HG03378 (cell line): ENCODE measurements at regions not wholly inside any gene's neighbourhood (a gene's known extent, or its start where the extent isn't known, plus 50 kb on each side); places are given as distances from the start of the nearest gene placed in this dataset.
A peak's percentile ranks its signal among the peaks of the same experiment; 100 is the strongest.

Experiments
- ATAC-seq: cut with Tn5 transposase; IDR thresholded peaks from one replicate; pipeline ENCODE4 v1.9.1; 2021; ENCODE audit warnings: mild to moderate bottlenecking, moderate library complexity; ENCODE audit not compliant: unreplicated experiment

DNA sequence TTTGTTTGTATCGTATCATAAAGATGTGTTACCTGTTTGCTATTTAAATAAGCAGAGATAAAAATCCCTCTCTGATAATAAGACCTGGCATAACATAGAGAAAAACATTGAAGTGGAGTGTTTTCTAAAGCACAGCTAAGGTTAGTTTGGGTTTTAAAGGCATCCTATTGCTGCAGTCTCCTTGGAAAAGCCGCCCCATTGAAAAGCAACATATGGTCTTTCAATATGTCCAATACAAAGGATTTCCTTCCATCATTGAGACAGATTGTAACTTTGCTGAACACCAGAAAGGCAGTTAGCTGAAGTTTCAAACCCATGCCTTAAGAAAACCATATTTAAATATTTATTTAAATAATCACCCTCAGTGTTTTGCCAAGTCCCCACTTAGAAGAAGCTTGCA, 898.5 kb upstream of the KCND2 start:
- no peak for ATAC-seq

- ATAC-seq, result no peak
Measured at GRCh38 chr7:119377861-119378260, 895.1 kb upstream of the KCND2 start.

GRCh38 chr7:119382726-119383125, 890.2 kb upstream of the KCND2 start:
- no peak for ATAC-seq

- ATAC-seq, result no peak
Measured at GRCh38 chr7:119395024-119395423, 878.0 kb upstream of the KCND2 start.

- peak; percentile 86 for ATAC-seq
Measured at GRCh38 chr7:119397156-119397555, 875.8 kb upstream of the KCND2 start.

GRCh38 chr7:119408596-119408995, 864.4 kb upstream of the KCND2 start:
- no peak for ATAC-seq

DNA sequence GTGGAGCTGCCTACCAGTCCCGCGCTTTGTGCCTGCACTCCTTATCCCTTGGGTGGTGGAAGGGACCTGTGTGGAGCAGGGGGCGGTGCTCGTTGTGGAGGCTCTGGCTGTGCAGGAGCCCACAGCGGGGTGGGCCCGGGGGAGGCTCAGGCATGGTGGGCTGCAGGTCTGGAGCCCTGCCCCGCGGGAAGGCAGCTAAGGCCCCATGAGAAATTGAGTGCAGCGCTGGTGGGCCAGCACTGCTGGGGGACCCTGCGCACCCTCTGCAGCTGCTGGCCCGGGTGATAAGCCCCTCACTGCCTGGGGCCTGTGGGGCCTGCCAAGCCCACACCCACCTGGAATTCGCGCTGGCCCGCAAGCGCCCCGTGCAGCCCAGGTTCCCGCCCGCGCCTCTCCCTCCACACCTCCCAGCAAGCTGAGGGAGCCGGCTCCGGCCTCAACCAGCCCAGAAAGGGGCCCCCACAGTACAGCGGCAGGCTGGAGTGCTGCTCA, 859.6 kb upstream of the KCND2 start:
- no peak for ATAC-seq

DNA sequence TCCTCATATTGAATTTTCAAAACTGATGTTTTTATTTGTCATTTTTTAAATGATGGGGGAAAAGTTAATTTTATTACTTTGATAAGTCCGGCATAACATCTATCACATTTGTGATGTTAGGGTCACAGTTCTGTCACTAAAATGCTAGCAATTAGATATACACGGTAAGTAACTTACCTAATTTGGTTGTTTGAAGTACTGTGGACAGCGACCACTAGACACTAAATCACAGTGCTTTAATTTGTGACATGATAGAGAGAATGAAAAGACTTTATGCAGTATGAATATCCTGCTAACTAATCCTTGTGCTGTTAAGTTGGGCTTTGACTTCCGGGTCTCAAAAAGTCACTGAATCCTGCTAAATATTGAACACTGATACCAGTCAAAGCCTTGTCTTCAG, 857.3 kb upstream of the KCND2 start:
- ATAC-seq, result no peak

DNA sequence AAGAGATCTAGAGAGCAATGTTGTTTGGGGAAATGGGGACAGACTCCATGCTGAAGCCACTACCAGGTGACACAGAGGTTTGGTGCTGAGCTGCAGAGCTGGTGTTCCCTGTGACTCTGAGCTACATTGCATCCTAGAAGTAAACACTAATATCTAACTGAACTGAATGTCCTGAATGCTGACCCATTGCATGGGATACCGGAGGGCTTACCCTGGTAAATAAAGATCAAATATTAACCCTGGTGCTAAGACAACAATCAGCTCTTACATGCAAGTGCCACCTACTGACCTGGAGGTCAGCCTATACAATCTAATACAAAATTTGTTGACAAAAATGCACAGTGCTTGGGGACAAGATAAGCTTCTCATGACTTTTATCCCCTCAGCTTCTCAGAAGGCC, 851.3 kb upstream of the KCND2 start:
- ATAC-seq, result no peak

- peak; percentile 59 for ATAC-seq
Measured at GRCh38 chr7:119436882-119437281, 836.1 kb upstream of the KCND2 start.

DNA sequence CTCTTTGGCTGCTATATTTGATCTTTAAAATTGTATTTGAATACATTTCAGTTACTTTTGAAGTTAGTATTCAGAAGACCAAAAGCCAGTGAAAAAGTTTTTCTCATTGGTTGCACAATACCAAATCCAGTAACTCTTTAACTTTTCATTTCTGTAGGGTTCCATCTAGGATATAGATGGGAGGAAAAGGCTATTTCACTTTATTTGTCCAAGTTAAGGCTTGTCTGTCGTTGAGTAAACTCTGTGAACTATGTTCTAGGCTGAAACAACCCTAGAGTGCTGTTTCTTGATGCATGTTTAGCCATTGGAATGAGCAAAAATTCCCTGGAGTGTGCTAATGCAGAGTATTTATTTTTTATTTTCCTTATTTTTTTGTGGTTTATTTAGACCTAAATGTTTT, 834.7 kb upstream of the KCND2 start:
- no peak for ATAC-seq

- no peak for ATAC-seq
Measured at GRCh38 chr7:119439192-119439591, 833.8 kb upstream of the KCND2 start.

GRCh38 chr7:119452401-119452800, 820.6 kb upstream of the KCND2 start:
- ATAC-seq, result no peak

DNA sequence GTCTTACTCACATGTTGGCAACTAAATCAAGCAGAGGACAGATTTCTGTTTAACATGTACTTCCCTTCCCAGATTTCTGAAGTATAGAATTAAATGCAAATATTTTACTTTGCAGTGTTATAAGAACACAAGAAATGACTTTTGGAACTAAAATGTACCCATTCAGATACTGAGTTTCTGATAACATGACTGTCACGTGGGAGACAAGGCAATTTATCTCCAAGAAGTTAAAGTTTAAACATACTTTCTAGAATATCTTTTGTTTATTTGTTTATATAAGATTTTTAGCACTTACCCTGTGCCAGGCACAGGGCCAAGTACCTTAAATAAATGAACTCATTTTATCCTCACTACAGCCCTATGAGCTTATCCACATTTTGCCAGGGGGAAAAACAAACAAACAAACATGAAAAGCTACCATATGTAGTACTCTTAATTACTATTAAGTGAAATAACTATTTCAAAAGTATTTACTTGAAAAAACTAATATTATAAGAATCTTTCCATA, 807.1 kb upstream of the KCND2 start:
- no peak for ATAC-seq

DNA sequence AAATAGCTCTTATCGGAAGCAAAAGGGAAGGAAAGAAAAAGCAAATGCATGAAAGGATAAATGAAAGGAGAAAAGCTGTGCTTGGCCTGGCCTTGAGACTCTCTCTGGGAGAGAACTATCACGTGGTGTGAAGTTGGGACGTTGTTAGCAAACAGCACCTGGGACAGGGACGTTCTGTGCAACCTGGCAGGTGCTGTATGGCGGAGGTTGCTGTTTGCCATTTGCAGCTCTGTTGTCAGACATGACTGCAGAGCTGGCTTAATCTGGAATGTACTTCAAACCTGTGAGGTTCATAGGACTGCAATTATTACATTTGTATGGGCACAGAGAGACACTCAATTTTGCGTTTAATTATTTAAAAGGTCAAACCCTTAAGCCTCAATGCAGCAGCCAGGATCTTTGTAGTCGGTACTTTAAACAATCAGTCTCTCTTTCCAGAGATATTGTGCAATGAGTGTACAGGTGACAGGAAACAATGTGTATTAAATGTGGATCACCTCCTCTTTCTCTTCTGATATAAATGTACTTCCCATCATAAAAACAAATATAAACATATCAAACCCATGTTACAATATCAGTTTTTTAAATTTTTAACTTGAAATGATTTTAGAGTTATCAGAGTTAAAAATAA, 800.5 kb upstream of the KCND2 start:
- ATAC-seq, result no peak

- ATAC-seq, result peak; percentile 88
Measured at GRCh38 chr7:119482209-119482608, 790.8 kb upstream of the KCND2 start.

GRCh38 chr7:119482671-119483070, 790.3 kb upstream of the KCND2 start:
- no peak for ATAC-seq

- ATAC-seq, result no peak
Measured at GRCh38 chr7:119483364-119483763, 789.6 kb upstream of the KCND2 start.

DNA sequence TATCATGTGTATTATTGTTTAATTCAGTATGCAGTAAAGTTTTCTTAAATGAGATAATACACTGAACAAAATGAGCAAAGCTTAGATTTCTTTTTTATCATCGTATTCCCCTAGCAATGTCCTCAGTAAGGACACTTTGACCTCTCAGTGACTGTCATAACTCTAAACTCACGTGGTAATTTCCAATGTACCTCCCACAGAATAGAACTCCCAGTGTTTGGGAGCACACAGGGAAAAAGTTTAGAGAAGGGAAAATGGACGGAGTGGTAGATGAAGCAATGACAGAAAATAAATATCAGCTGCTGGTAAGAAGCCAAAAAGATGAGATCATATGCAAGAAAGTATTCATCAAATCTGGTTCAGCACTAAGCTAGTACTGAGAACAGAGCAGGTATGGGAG, 758.6 kb upstream of the KCND2 start:
- ATAC-seq, result no peak

GRCh38 chr7:119515214-119515613, 757.8 kb upstream of the KCND2 start:
- no peak for ATAC-seq

GRCh38 chr7:119515962-119516361, 757.0 kb upstream of the KCND2 start:
- ATAC-seq, result no peak

DNA sequence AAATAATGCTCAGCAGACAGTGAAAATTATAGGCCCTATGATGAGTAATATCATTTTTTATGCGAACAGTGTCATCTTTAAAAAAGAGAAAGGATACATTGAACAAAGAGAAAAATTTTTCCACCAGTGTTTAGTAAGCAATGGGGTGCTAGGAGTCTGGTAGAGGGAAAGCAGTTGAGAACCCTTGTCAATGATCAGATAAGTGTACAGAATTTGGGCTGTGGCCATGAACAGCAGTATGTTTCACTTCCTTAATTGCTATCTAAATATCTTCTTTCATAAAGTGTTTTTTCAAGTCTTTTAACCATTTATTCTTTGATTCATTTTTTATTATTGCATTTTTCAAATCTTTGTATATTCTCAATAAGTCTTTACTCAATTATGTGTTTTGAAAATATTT, 750.7 kb upstream of the KCND2 start:
- ATAC-seq, result no peak

- ATAC-seq, result no peak
Measured at GRCh38 chr7:119522698-119523097, 750.3 kb upstream of the KCND2 start.
